OCI-LY7 (cell line): ENCODE measurements at regions not wholly inside any gene's neighbourhood (a gene's known extent, or its start where the extent isn't known, plus 50 kb on each side); places are given as distances from the start of the nearest gene placed in this dataset.
"Not testable (repeated sequence)": the region's sequence is repeated elsewhere in the genome, so short reads cannot be mapped to it uniquely, and the experiment has no call there.

Source experiments
- BruUV-seq: library from RNA; stranded (reverse); fragments of 400-500 nt; replicated peaks from 2 replicates; lab custom pipeline; 2021; lab: Mats Ljungman, UMichigan
- CTCF ChIA-PET: fragments of 300-600 bp; sonication (Branson Sonifier 250); formaldehyde crosslinking; loops from one replicate; lab custom pipeline; 2022; ENCODE audit warnings: antibody characterized with exemption; ENCODE audit not compliant: unreplicated experiment; lab: Charles Lee
- POLR2A ChIA-PET: fragments of 300-600 bp; sonication (Branson Sonifier 250); formaldehyde crosslinking; loops from one replicate; lab custom pipeline; 2022; ENCODE audit warnings: antibody characterized with exemption; lab: Charles Lee
- DNase-seq: peaks from one replicate; pipeline ENCODE4 v3.0.0-alpha.2; 2015; ENCODE audit warnings: low spot score
- H2AFZ ChIP-seq: fragments of 200-600 bp; sonication (generic), shearing (Covaris generic); 2 replicates; pipeline ENCODE4 v1.6.1; 2014; ENCODE audit warnings: mild to moderate bottlenecking, antibody characterized with exemption, low read length, moderate library complexity
- H3K27ac ChIP-seq: fragments of 200-600 bp; sonication (generic); 2 replicates; pipeline ENCODE4 v1.5.1; 2014; ENCODE audit warnings: mixed run types, low read depth, mild to moderate bottlenecking, moderate library complexity, low read length, inconsistent platforms; ENCODE audit not compliant: poor library complexity, severe bottlenecking
- H3K36me3 ChIP-seq: fragments of 200-600 bp; sonication (generic); 2 replicates; pipeline ENCODE4 v1.6.1; 2014; ENCODE audit warnings: mild to moderate bottlenecking, antibody characterized with exemption, low read length, moderate library complexity, mixed read lengths; ENCODE audit not compliant: insufficient read depth
- H3K4me1 ChIP-seq: fragments of 200-600 bp; sonication (generic); 2 replicates; pipeline ENCODE4 v1.5.1; 2014; ENCODE audit warnings: mild to moderate bottlenecking, low read length; ENCODE audit not compliant: insufficient read depth, poor library complexity, severe bottlenecking
- H3K4me2 ChIP-seq: fragments of 200-600 bp; sonication (generic); 2 replicates; pipeline ENCODE4 v1.6.1; 2014; ENCODE audit warnings: mild to moderate bottlenecking, low read length
- H3K4me3 ChIP-seq: fragments of 200-600 bp; sonication (generic); 2 replicates; pipeline ENCODE4 v1.5.1; 2014; ENCODE audit warnings: mild to moderate bottlenecking, low read depth, low read length; ENCODE audit not compliant: poor library complexity, severe bottlenecking
- H3K79me2 ChIP-seq: fragments of 200-600 bp; sonication (generic); 2 replicates; pipeline ENCODE4 v1.6.1; 2016; ENCODE audit warnings: low read depth, mild to moderate bottlenecking, low read length, moderate library complexity, mixed read lengths; ENCODE audit not compliant: insufficient read depth
- H3K9me2 ChIP-seq: fragments of 200-600 bp; sonication (generic); 2 replicates; pipeline ENCODE4 v1.6.1; 2016; ENCODE audit warnings: mild to moderate bottlenecking, low read length, mixed read lengths; ENCODE audit not compliant: insufficient read depth
- H3K9me3 ChIP-seq: fragments of 200-600 bp; sonication (generic); 2 replicates; pipeline ENCODE4 v1.6.1; 2014; ENCODE audit warnings: mild to moderate bottlenecking, mixed run types, low read length, mixed read lengths
- H4K20me1 ChIP-seq: fragments of 200-600 bp; sonication (generic); 2 replicates; pipeline ENCODE4 v1.6.1; 2014; ENCODE audit warnings: mild to moderate bottlenecking, antibody characterized with exemption, low read length, moderate library complexity, mixed read lengths; ENCODE audit not compliant: insufficient read depth
- EZH2phosphoT487 ChIP-seq: fragments of 200-600 bp; sonication (generic); IDR thresholded peaks from 2 replicates; pipeline ENCODE4 v1.6.1; 2018; ENCODE audit warnings: low read depth, borderline replicate concordance, mild to moderate bottlenecking, mixed run types, antibody characterized with exemption, low read length, moderate library complexity, mixed read lengths
- intact Hi-C: fragments of 100-400 bp; cut with micrococcal nuclease; formaldehyde crosslinking; loops from one replicate; pipeline ENCODE4 v1.10.0; 2022; ENCODE audit not compliant: unreplicated experiment
- TF ChIP-seq, protein P1 (sequence below): fragments of 200-600 bp; sonication (generic); conservative IDR thresholded peaks from 2 replicates; pipeline ENCODE4 v1.5.1; 2014; ENCODE audit warnings: mild to moderate bottlenecking, antibody characterized with exemption, low read length, moderate library complexity, mixed read lengths

DNA sequence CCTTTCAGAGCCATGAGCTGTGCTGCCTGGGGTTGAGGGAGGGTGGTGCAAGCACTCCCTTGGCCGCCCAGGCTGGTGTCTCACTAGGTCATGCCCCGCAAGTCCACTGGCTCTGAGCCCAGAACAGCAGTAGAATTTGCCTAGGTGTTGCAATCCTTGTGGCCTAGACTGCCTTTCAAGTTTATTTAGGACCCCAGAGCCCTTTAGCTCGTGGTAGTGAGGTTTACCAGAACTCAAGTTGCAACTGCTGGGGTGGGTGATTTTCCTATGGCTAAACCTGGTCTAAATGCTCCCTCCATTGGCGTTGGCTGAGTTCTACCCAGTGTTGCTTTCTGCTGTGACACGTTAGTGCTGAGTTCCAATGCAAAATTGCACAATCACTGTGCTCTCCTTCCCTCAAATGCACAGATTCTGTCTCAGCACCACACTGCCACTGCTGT, 287.2 kb downstream of the BCAT1 start:
- no peaks in the 10 kb centered on the region for H3K36me3 ChIP-seq
- BruUV-seq: no TSS peak
- no peak overlapping the region for H2AFZ ChIP-seq
- H3K9me3 ChIP-seq: no peaks in the 10 kb centered on the region
- TF ChIP-seq EZH2phosphoT487: no peak
- TF ChIP-seq, protein P1, sequence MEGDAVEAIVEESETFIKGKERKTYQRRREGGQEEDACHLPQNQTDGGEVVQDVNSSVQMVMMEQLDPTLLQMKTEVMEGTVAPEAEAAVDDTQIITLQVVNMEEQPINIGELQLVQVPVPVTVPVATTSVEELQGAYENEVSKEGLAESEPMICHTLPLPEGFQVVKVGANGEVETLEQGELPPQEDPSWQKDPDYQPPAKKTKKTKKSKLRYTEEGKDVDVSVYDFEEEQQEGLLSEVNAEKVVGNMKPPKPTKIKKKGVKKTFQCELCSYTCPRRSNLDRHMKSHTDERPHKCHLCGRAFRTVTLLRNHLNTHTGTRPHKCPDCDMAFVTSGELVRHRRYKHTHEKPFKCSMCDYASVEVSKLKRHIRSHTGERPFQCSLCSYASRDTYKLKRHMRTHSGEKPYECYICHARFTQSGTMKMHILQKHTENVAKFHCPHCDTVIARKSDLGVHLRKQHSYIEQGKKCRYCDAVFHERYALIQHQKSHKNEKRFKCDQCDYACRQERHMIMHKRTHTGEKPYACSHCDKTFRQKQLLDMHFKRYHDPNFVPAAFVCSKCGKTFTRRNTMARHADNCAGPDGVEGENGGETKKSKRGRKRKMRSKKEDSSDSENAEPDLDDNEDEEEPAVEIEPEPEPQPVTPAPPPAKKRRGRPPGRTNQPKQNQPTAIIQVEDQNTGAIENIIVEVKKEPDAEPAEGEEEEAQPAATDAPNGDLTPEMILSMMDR: no peak
- H3K4me2 ChIP-seq: no peak overlapping the region
- H4K20me1 ChIP-seq: no peaks in the 10 kb centered on the region
- DNase-seq: no peak
- ChIA-PET CTCF (no interaction called here), POLR2A (interaction anchor here (0.6 kb wide), 1 partner anchor 58 kb away, joined by 3 read pairs; no protein-coding TSS in a partner anchor)
- H3K4me1 ChIP-seq: no peaks in the 10 kb centered on the region
- no peaks in the 10 kb centered on the region for H3K79me2 ChIP-seq
- no peak overlapping the region for H3K4me3 ChIP-seq
- intact Hi-C loops: no loop called here
- H3K9me2 ChIP-seq: no peaks in the 10 kb centered on the region
- H3K27ac ChIP-seq: no peak overlapping the region

DNA sequence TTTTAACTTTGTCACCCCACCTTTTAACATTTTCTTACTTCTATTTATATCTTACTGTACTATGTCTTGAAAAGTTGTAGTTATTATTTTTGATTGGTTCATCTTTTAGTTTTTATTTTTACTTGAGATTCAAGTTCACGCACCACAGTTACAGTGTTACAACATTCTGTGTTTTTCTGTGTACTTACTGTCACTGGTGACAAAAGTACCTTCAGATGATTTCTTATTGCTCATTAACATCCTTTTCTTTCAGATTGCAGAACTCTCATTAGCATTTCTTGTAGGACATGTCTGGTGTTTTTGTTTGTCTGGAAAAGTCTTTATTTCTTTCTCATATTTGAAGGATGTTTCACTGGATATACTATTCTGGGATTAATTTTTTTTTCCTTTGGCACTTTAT, 289.9 kb downstream of the BCAT1 start:
- no TSS peak for BruUV-seq
- no peaks in the 10 kb centered on the region for H4K20me1 ChIP-seq
- H3K9me3 ChIP-seq: no peaks in the 10 kb centered on the region
- H3K27ac ChIP-seq: no peak overlapping the region
- intact Hi-C loops: no loop called here
- CTCF ChIA-PET: no interaction called here
- H3K36me3 ChIP-seq: no peaks in the 10 kb centered on the region
- no peak overlapping the region for H2AFZ ChIP-seq
- H3K79me2 ChIP-seq: no peaks in the 10 kb centered on the region
- no peaks in the 10 kb centered on the region for H3K4me1 ChIP-seq
- TF ChIP-seq, protein P1: no peak
- TF ChIP-seq EZH2phosphoT487: no peak
- POLR2A ChIA-PET: no interaction called here
- H3K9me2 ChIP-seq: no peaks in the 10 kb centered on the region
- H3K4me3 ChIP-seq: no peak overlapping the region
- DNase-seq: no peak
- no peak overlapping the region for H3K4me2 ChIP-seq

DNA sequence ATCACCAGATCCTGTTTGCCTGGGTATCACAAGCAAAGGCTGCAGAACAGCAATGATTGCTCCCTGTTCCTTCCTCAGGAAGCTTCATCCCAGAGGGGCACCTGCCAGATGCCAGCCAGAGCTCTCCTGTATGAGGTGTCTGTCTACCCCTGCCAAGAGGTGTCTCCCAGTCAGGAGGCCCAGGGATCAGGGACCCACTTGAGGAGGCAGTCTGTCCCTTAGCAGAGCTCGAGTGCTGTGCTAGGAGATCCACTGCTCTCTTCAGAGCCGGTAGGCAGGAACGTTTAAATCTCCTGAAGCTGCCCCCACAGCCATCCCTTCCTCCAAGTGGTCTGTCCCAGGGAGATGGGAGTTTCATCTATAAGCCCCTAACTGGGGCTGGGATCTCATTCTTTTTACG, 294.6 kb downstream of the BCAT1 start:
- BruUV-seq, intact Hi-C loops: not testable (repeated sequence)
- POLR2A ChIA-PET: interaction anchor here (1.0 kb wide), 1 partner anchor 305 kb away, joined by 3 read pairs; no protein-coding TSS in a partner anchor

More for the DNA sequence above, 294.6 kb downstream of the BCAT1 start:
- DNase-seq, CTCF ChIA-PET, H2AFZ ChIP-seq, H3K4me3 ChIP-seq, H3K79me2 ChIP-seq, H3K27ac ChIP-seq, H3K36me3 ChIP-seq, H3K4me2 ChIP-seq, H3K9me3 ChIP-seq, H3K4me1 ChIP-seq, H3K9me2 ChIP-seq, H4K20me1 ChIP-seq: not testable (repeated sequence)
